SIG-M5 treated with dmso at 0.1 percent for 504 hours (cell line): ENCODE measurements at regions not wholly inside any gene's neighbourhood (a gene's known extent, or its start where the extent isn't known, plus 50 kb on each side); places are given as distances from the start of the nearest gene placed in this dataset.
"Not testable (repeated sequence)": the region's sequence is repeated elsewhere in the genome, so short reads cannot be mapped to it uniquely, and the experiment has no call there.

Source experiments
- DNase-seq: peaks from one replicate; lab custom pipeline; 2025; ENCODE audit not compliant: unreplicated experiment; lab: John Stamatoyannopoulos, UW

DNA sequence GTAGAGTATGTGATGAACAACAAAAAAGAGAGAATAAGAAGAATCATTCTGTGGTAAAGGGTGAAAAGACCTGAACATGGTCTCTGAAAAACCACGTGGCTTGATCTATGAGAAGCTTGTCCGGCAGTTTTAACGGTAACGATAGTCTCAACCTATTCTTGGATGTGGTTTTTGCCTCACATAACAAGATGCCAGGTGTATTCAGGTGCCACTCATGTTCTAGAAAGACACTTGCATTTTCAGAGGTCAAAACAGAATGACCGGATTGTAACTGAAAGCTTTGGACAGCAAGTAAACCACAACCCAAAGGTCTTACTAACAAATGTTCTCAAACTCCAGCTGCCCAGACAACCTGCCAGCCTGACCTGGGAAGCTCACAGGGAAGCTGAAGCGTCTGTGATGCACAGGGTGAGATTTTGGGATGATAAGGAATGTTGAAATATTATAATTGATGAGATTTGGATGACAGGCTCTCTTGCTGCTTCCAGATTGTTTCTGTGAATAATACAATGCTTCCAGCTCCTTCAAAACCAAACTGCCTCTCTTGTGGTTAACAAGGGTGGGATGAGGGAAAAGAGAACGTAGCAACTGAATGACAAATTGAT, 137.4 kb upstream of the GRB10 start:
- no peak for DNase-seq

DNA sequence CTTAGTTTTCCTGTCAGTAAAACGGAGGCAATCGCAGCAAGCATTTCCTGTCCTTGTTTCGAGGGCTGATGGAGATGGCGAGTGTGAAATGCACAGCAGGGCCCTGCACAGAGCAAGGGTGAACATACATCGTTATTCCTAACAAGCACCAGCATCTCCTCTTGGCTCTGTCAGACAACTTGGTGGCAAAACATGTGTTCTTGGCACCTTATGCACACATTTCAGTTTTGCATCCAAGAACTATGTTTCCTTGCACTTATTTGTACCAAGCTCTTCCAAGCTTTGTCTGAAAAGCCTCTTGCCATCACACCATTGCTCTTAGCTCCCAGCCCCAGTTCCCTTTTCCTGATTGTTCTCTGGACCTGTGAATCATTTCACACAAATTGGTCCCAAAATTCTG, 132.9 kb upstream of the GRB10 start:
- DNase-seq: no peak

DNA sequence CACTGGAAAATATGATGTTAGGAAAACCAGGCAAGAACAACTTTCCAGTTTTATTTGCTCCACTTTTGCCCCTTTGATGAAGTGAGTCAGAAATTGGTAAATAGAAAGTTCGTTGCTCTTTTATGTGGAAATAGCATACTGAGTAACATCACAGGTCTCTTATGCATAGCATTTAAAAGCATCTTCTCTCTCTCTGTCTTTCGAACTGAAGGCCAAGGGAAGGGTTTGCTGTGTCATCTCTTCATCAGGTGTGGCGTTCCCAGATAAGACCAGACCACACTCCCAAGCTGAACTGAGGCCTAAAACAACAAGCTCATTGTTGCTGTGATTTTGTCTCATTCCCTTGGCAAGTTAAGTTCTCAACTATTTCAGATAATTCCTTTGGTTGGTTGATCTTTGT, 131.8 kb upstream of the GRB10 start:
- DNase-seq: no peak

DNA sequence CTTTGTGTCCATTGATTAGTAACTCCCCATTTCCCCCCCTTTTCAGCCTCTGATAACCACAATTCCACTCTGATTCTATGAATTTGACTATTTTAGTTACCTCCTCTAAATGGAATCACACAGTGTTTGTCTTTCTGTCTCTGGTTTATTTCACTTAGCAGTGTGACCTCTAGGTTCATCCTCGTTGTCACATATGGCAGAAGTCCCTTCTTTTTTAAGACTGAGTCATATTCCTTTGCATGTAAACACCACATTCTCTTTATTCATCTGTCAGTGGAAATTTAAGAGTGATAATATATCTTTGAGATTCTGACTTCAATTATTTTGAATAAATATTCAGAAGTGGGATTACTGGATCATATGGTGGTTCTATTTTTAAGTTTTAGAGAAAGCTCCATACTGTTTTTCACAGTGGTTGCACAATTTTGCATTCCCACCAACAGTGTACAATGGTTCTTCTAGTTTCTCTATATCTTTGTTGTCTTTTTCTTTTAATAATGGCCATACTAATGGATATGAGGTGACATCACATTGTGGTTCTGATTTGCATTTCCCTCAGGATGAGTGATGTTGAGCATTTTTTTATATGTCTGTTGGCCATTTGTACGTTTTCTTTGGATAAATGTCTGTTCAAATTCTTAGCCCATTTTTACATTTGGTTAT, 126.1 kb upstream of the GRB10 start:
- no peak for DNase-seq

DNA sequence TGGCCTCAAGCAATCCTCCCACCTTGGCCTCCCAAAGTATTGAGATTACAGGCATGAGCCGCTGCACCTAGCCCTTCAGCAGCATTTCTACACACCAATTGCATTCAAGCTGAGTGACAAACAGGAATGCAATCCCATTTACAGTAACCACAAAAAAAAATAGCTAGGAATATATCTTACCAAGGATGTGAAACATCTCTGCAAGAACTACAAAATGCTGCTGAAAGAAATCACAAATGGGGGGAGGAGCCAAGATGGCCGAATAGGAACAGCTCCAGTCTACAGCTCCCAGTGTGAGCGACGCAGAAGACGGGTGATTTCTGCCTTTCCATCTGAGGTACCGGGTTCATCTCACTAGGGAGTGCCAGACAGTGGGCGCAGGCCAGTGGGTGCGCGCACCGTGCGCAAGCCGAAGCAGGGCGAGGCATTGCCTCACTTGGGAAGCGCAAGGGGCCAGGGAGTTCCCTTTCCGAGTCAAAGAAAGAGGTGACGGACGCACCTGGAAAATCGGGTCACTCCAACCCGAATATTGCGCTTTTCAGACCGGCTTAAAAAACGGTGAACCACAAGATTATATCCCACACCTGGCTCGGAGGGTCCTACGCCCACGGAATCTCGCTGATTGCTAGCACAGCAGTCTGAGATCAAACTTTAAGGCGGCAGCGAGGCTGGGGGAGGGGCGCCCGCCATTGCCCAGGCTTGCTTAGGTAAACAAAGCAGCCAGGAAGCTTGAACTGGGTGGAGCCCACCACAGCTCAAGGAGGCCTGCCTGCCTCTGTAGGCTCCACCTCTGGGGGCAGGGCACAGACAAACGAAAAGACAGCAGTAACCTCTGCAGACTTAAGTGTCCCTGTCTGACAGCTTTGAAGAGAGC, 116.1 kb upstream of the GRB10 start:
- not testable (repeated sequence) for DNase-seq

DNA sequence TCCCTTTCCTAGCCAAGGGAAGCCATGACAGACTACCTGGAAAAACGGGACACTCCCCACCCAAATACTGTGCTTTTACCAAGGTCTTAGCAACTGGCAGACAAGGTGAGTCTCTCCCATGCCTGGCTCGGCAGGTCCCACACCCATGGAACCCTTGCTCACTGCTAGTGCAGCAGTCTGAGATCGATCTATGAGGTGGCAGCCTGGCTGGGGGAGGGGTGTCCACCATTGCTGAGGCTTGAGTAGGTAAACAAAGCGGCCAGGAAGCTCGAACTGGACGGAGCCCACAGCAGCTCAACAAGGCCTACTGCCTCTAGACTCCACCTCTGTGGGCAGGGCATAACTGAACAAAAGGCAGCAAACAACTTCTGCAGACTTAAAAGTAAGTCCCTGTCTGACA, 104.4 kb upstream of the GRB10 start:
- not testable (repeated sequence) for DNase-seq

DNA sequence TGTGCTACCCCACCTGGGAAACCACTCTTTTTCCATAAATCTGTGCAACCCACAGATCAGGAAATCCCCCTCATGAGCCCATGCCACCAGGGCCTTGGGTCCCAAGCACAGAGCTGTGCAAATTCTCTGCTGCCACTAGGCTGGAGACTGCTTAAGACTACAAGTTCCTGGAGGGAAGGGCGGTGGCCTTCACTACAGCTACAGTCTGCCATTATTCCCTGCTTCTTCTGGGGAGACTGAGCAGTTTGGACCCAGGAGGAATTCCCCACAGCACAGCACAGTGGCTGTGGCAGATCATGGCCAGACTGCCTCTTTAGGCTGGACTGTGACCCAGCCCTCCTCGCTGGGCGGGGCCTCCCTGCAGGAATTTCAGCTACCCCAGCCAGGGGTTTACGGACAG, 89.7 kb upstream of the GRB10 start:
- DNase-seq: no peak

DNA sequence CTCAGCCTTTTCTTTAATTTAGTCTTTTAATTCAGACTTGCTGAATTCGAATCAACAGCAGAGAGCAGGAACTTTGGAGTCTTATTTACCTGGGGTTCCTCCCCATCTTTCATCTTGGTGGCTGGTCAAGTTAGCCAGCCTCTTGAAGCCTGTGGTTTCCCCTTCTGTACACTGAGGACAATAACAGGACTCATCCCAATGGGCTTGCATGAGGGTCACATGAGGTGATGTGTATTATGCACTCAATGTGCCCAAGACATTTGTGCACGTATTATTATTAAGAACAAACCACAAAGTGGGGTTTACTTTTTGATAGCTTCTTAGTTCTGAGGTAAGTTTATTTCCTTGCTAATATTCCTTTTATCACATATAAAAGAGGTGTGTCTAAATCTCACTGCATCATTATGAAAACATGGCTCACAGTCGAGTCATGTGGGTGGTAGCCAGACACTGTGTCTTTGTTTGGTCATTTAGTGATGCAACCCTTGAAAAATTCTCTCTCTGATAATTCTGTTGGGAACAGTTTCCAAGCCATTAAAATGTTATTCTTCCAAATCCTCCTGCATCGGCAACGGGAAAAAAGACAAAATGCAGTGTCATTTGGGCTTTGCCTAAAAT, 86.5 kb upstream of the GRB10 start:
- DNase-seq: no peak

DNA sequence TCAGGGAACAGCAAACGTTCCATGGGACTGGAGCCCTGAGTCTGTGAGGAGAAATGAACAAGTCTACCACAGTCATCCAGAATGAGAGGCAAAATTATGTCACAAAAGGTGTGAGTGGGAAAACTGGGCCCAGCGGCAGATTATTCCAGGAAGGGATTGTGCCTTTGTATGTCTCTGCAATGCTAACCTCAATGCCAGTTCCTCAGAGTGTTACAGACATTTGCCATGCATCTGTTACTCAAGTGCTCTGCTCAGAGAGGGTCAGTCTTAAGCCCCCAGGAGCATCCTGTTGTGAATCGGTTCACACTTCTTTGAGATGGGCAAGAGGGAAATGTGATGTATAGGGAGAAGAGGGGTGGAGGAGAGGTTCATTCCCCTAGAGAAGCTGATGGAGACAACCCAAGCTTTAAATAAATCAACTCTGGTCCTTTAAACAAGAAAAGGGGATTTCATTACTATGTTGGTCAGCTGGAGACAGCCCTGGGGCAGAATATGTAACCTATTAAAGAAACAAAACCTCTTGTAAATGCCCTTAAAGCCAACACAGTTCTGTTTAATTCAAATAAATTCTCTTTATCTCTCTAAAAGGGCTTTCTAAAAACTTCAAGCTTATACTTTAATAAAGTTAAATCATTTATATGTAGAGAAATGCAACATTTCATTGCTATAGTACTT, 85.9 kb upstream of the GRB10 start:
- no peak for DNase-seq

DNA sequence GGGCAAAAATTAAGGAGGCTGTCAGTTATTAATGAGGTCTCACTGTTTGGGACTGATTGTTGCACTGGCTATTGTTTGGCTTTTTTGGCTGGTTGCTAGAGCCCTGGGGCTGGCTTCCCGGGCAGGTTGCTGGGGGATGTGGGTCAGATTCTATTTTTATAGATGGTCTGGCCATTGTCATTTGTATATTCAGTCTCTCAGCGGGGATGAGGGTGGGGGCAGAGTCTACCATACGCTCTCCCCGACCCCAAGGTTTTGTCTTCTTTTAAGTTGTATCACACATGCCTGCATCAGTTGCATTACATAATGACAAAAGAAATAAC, 84.3 kb upstream of the GRB10 start:
- no peak for DNase-seq

DNA sequence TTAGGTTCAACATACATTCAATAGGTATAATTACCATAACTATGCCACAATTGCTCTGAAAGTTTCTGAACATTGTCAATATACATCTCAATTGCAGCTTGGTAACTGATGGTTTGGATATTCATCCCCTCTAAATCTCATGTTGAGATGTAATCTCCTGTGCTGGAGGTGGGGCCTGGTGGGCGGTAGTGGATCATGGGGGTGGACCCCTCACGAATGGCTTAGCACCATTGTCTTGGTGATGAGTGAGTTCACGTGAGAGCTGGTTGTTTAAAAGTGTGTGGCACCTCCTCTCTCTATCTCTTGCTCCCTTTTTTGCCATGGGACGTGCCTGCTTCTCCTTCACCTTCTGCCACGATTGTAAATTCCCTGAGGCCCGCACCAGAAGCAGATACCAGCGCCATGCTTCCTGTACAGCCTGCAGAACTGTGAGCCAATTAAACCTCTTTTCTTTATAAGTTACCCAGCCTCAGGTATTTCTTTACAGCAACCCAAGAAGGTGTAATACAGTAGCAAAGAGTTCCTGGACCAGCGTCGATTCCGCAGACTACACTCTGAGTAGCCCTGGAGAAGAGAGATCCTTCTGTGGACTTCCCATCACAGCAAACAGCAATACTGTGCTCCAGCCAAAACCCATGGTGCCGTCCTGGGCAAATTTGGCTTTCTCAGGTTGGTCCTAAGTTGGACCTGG, 83.8 kb upstream of the GRB10 start:
- no peak for DNase-seq

DNA sequence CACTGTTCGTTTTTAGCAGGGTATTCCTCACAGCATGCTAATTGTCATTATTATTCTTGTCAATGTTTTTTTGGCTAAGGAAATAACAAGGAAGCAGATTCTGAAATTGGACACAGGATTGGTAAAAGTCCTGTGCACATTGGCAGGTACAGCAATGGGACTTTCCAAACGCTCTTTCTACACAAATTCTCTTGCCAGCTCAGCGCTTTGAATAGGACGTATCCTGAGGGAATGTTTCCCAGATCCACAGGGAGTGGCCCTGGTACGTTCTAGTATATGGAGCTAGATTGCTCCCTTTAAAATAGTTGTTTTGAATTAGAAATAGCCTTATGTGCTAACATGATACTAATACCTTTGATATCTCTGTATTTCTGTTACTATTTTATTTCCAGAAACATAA, 82.8 kb upstream of the GRB10 start:
- no peak for DNase-seq

DNA sequence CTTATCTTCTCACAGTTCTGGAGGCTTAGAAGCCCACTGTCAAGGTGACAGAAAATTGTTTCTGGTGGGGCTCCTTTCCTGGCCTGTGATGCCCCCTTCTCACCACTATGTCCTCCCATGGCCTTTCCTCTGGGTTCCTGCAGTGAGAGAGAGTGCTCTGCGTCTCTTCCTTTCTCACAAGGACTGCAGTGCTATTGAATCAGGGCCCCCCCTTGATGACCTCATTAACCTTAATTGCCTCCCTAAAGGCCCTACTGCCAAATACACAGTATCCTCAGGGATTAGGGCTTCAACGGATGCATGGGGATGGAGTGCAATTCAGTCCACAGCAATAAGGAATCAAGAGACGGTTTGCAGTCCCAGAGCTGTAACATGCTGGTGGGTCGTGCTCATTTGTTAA, 82.0 kb upstream of the GRB10 start:
- DNase-seq: no peak

DNA sequence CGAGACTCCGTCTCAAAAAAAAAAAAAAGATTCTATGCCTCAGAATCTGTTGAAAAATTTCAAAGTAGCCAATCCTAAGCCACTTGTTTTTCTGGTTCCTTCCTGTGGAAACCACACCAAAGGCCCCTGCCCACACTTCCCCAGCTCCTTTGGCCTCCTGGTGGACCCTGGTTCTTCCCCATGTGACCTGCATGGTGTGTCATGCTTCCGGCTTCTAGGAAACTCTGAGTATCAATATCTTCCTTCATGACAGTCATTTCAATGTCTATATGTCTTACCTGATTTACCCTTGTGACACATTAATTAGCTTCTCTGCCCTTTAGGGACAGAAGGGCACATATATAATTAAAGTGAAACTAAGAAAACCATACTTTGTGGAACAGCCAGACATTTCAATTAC, 80.4 kb upstream of the GRB10 start:
- DNase-seq: no peak

DNA sequence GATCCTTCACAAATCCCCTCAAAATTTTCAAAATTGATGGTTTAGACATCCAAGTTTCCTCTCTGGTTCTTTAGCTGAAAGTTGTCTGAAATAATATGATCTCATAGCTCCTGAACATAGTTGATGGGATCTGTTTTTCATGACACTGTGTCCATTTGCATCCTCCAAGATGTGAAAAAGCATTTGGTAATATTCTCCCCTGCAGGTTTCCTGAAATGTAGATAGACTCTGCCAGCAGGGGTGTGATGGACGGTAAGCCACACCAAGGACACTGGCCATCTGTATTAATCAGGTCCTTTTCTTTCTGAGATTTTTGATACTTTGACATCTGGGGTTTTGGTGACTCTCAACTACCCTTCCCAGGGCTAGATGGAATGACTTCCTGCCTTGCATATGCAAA, 79.6 kb upstream of the GRB10 start:
- no peak for DNase-seq

DNA sequence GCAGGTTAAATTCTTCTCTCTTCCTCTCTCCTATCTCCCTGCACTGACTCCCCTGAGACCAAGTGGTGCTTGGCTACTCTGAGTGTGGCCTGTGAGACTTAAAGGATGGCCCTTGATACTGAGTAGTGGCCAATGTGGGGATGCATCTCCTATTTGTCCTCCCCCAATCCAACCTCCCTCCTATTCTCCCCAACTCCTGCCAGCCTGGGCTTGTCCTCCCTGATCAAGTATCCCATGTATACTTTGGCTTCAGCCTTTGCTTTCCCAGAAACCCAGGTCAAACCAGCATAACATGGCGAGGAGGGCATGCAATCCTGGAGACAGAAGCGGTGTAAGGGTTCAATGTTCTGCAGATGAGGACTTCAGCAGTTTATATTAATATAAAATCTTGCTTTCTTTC, 77.9 kb upstream of the GRB10 start:
- no peak for DNase-seq

DNA sequence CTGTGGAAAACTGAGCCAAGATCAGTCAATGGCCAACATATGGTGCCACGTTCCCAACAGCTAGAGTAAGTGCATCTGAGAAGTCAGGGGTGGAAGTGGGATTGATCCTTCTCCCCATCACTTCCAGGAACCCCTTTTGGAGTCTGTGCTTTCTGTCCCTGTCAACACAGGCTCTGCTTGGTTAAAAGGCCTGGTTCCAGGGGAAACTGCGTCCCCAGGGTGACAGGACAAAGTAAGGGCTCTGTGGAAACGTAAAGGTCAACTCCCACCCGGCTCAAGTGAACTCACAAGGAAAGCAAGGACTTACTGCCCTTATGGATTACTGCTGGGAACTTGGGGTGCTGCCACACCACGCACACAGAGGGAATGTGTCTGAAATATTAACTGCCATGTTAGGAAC, 77.5 kb upstream of the GRB10 start:
- no peak for DNase-seq

DNA sequence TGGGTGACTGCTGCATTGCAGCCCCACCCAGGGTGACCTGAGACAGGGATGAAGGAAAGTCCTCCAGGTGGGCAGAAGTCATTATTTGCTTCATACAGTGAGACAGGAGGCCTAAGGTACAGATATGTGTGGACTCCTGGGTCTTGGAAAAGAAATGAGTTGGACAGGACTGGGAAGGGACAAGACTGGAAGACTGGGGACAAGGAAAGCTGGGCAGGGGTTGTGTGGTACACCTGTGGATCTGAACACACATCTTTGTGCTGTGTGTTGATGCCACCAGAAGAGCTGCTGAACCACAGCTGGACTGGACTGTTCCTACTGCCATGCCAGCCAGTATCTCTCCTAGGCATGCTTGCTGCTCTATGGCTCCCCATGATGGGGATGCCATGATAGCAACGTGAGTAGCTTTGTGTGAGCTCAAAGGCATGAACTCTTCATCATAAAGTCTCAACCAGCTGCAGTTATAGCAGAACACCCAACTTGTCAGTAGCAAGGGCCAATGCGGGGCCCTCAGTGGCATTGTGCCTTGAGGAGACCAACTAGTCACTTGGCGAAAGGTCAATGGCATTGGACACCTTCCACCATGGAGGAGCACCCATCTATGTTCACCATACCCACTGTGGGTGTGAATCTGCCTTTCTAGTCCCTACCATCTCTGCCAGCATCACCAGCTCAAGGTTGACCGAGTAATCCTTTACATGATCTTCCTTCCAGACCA, 76.0 kb upstream of the GRB10 start:
- DNase-seq: no peak

DNA sequence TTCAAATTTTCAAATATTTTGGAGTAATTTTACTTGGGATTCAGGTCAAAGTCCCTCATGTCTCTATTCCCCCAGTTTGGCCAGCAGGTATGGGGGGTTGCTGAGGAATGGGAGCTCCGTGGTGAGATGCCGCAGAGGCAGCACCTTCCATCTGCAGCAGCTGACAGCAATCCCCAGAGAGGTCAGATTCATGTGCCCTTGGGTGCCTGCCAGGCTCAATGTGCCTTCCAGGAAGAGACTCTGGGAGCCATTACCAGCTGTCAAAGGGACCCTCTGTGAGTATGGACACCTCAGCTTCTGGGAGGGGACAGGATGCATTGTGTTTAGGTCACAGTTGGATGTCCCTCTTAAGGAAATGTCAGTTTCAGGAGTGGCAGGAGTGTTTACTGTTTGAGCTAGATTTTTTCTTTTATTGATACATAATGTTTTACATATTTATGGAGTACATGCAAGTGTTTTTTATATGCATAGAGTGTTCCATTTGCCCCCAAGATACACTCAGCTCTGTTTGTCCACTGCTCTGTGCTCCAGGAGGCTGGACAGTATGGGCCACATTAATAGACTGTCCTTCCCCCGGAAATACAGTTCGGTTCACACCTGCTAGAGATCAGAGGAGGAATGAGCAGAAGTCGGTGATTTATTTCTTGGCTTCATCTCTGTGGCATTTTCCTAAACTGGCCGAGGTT, 75.3 kb upstream of the GRB10 start:
- no peak for DNase-seq

DNA sequence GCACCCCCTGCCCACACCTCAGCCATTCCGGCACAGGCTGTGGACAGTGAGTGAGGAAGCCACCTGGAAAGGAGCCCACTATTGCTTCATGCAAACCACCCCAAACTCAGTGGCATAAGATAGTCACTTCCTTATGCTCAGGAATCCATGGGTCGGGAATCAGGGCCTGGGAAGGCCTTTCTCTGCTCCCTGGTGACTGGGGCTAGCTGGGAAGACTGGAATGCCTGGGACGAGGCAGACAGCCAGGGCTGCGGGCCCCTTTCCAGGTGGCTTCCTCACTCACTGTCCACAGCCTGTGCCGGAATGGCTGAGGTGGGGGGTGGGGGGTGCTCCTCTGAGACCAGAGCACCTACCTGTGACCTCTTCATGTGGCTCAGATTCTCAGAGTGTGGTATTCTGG, 74.1 kb upstream of the GRB10 start:
- no peak for DNase-seq
